GM19239 (cell line): ENCODE measurements at regions not wholly inside any gene's neighbourhood (a gene's known extent, or its start where the extent isn't known, plus 50 kb on each side); places are given as distances from the start of the nearest gene placed in this dataset.

Experiments used
- DNase-seq: peaks from one replicate; pipeline ENCODE4 v3.0.0; 2011; ENCODE audit warnings: low spot score; ENCODE audit not compliant: insufficient read length
- FAIRE-seq: peaks from 2 replicates; lab custom pipeline; 2011; peaks lifted over from hg19 to GRCh38; lab: Jason Lieb, UNC

GRCh38 chr3:13251166-13251903 is 168.8 kb downstream of the NUP210 start:
- FAIRE-seq, result no peak

GRCh38 chr3:13249664-13250390 is 170.3 kb downstream of the NUP210 start:
- DNase-seq (no peak), FAIRE-seq (no peak)

More at GRCh38 chr3:13251166-13251903, 168.8 kb downstream of the NUP210 start:
- DNase-seq, result no peak

- FAIRE-seq (no peak), DNase-seq (no peak)
These were observed 171.5 kb downstream of the NUP210 start for GRCh38 chr3:13248640-13249039.

GRCh38 chr3:13245615-13245978 is 172.4 kb upstream of the IQSEC1 start:
- no peak for DNase-seq
- FAIRE-seq, result no peak

GRCh38 chr3:13243586-13243985 is 170.4 kb upstream of the IQSEC1 start:
- DNase-seq (no peak), FAIRE-seq (no peak)

- FAIRE-seq (no peak), DNase-seq (no peak)
These were observed 169.1 kb upstream of the IQSEC1 start for GRCh38 chr3:13242364-13242737.

GRCh38 chr3:13241621-13242363 is 168.6 kb upstream of the IQSEC1 start:
- no peak for DNase-seq
- FAIRE-seq, result no peak

- no peak for DNase-seq
- FAIRE-seq, result no peak
These were observed 167.8 kb upstream of the IQSEC1 start for GRCh38 chr3:13240928-13241618.

GRCh38 chr3:13239467-13239760 is 166.2 kb upstream of the IQSEC1 start:
- DNase-seq (no peak), FAIRE-seq (no peak)

- no peak for FAIRE-seq
These were observed 165.6 kb upstream of the IQSEC1 start for GRCh38 chr3:13238687-13239466.

GRCh38 chr3:13237776-13238490 is 164.7 kb upstream of the IQSEC1 start:
- DNase-seq, result no peak
- no peak for FAIRE-seq

More at GRCh38 chr3:13238687-13239466, 165.6 kb upstream of the IQSEC1 start:
- no peak for DNase-seq

- FAIRE-seq (no peak), DNase-seq (no peak)
These were observed 163.4 kb upstream of the IQSEC1 start for GRCh38 chr3:13236557-13237173.

GRCh38 chr3:13235897-13236296 is 162.7 kb upstream of the IQSEC1 start:
- FAIRE-seq (no peak), DNase-seq (no peak)

GRCh38 chr3:13235079-13235478 is 161.8 kb upstream of the IQSEC1 start:
- FAIRE-seq (no peak), DNase-seq (peak; percentile 35)

- FAIRE-seq, result no peak
These were observed 161.4 kb upstream of the IQSEC1 start for GRCh38 chr3:13234666-13235065.

GRCh38 chr3:13233487-13234485 is 160.6 kb upstream of the IQSEC1 start:
- FAIRE-seq, result peak; percentile 28
- no peak for DNase-seq

More at GRCh38 chr3:13234666-13235065, 161.4 kb upstream of the IQSEC1 start:
- no peak for DNase-seq

GRCh38 chr3:13231781-13232666 is 158.8 kb upstream of the IQSEC1 start:
- DNase-seq (no peak), FAIRE-seq (no peak)
